ENCODE measurements at regions not wholly inside any gene's neighbourhood (a gene's known extent, or its start where the extent isn't known, plus 50 kb on each side); places are given as distances from the start of the nearest gene placed in this dataset.

DNA sequence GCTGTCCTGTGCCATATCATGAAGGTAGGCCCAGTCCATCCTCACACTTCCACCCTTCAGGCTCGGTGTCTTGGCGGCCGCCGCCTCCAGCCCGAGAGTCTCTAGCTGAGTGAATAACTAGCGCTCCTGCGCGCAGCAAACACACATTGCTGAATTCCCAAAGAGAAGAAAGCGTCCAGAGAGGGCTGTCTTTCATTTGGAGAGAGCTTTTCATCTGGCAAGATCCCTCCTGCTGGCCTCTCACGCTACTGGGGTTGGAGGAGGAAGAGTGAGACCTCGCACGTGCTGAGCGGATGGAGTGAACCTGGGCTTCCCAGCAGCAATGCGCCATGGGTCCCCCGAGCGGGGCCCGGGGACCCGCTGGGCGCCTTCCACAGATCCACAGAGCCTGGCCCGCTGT, 73.2 kb downstream of the NCR2 start:
- Mint-ChIP-seq H3K9me3 (peaks cover 6% of the 10 kb centered on the region), H3K4me3 (peak overlapping the region; percentile 75), H3K27ac (no peak overlapping the region), H3K4me1 (peaks cover 42% of the 10 kb centered on the region), H3K36me3 (no peaks in the 10 kb centered on the region), H3K27me3 (ENCODE audit: insufficient read depth, low read depth) (peaks cover 60% of the 10 kb centered on the region)
- Histone ChIP-seq H3K4me3 (peak overlapping the region; percentile 35), H3K4me2 (peak overlapping the region; percentile 84), H3K9me3 (ENCODE audit: low read depth) (no peaks in the 10 kb centered on the region), H3K27ac (no peak overlapping the region), H3K36me3 (no peaks in the 10 kb centered on the region), H3F3A (ENCODE audit: low read depth) (peaks cover 36% of the 10 kb centered on the region), H3K79me2 (ENCODE audit: low read depth) (no peaks in the 10 kb centered on the region), H3K4me1 (peaks cover 50% of the 10 kb centered on the region), H3K9ac (no peak overlapping the region), H2AFZ (replicated peaks) (no peak overlapping the region), H4K20me1 (ENCODE audit: low read depth) (peaks cover 47% of the 10 kb centered on the region), H3K27me3 (peaks cover 100% of the 10 kb centered on the region)
- TF ChIP-seq, protein P1, sequence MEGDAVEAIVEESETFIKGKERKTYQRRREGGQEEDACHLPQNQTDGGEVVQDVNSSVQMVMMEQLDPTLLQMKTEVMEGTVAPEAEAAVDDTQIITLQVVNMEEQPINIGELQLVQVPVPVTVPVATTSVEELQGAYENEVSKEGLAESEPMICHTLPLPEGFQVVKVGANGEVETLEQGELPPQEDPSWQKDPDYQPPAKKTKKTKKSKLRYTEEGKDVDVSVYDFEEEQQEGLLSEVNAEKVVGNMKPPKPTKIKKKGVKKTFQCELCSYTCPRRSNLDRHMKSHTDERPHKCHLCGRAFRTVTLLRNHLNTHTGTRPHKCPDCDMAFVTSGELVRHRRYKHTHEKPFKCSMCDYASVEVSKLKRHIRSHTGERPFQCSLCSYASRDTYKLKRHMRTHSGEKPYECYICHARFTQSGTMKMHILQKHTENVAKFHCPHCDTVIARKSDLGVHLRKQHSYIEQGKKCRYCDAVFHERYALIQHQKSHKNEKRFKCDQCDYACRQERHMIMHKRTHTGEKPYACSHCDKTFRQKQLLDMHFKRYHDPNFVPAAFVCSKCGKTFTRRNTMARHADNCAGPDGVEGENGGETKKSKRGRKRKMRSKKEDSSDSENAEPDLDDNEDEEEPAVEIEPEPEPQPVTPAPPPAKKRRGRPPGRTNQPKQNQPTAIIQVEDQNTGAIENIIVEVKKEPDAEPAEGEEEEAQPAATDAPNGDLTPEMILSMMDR (IDR thresholded peaks at IDR 0.05) = no peak
- TF ChIP-seq EZH2 (IDR thresholded peaks at IDR 0.05) (no peak), EZH2phosphoT487 (IDR thresholded peaks at IDR 0.05) (no peak)
- peak; percentile 73 for DNase-seq (ENCODE audit: low spot score)

DNA sequence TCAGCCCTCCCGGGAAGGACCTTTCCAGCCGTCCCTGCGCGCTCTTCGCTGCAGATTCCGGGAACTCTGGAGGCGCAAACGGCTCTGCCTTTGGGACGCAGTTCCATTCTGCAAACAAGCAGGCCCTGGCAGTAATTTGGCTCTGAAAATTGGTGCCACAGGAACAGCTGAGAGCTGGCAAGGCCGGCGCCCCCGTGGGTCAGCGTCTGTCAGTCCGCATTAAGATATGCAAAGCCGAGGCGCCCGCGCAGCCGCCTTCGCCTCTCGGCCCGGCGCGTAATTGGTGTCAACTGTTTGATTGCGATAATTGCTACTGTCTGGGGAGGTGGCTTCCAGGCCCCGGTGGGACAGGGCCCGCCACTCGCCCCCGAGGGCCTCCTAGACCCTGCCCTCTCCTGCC, 73.6 kb downstream of the NCR2 start:
- H3K27ac Mint-ChIP-seq = no peak overlapping the region
- Histone ChIP-seq H3K79me2 (ENCODE audit: low read depth) (no peaks in the 10 kb centered on the region), H3K9ac (no peak overlapping the region), H3K27ac (no peak overlapping the region), H3K4me1 (peaks cover 54% of the 10 kb centered on the region), H3K27me3 (peaks cover 100% of the 10 kb centered on the region), H3K9me3 (ENCODE audit: low read depth) (no peaks in the 10 kb centered on the region), H4K20me1 (ENCODE audit: low read depth) (peaks cover 47% of the 10 kb centered on the region), H3K4me2 (peak overlapping the region; percentile 84), H3K4me3 (peak overlapping the region; percentile 35), H3K36me3 (no peaks in the 10 kb centered on the region), H3F3A (ENCODE audit: low read depth) (peaks cover 36% of the 10 kb centered on the region), H2AFZ (replicated peaks) (no peak overlapping the region)
- no peaks in the 10 kb centered on the region for H3K36me3 Mint-ChIP-seq
- peaks cover 58% of the 10 kb centered on the region for H3K27me3 Mint-ChIP-seq (ENCODE audit: insufficient read depth, low read depth)
- DNase-seq (ENCODE audit: low spot score) = peak; percentile 77
- peaks cover 6% of the 10 kb centered on the region for H3K9me3 Mint-ChIP-seq
- no peak overlapping the region for H3K4me3 Mint-ChIP-seq
- TF ChIP-seq, protein P1 (IDR thresholded peaks at IDR 0.05) = no peak
- TF ChIP-seq EZH2 (IDR thresholded peaks at IDR 0.05) (peak; percentile 86), EZH2phosphoT487 (IDR thresholded peaks at IDR 0.05) (peak; percentile 74)
- peaks cover 46% of the 10 kb centered on the region for H3K4me1 Mint-ChIP-seq

DNA sequence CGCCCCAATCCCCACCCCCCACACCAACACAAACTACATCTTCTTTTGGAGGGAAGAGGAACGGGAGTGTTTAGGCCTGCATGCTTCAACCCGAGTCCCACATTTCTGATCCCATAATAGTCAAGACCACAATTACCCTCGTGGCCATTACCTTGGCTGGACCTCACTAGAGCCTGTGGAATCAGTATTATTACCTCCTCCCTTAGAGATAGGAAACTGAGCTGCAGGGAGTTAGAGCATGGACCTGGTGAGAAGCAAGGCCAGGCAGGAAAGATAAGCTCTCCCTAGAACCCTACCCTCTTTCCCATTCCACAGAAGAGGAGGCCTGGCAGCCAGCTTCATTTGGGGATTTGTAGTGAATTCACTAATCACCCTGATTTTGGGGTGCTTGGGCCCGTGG, 74.1 kb downstream of the NCR2 start:
- Histone ChIP-seq H3K9ac (no peak overlapping the region), H3K4me2 (peak overlapping the region; percentile 84), H3K9me3 (ENCODE audit: low read depth) (no peaks in the 10 kb centered on the region), H3K27me3 (peaks cover 100% of the 10 kb centered on the region), H3K79me2 (ENCODE audit: low read depth) (no peaks in the 10 kb centered on the region), H3K4me3 (peak overlapping the region; percentile 35), H4K20me1 (ENCODE audit: low read depth) (peaks cover 47% of the 10 kb centered on the region), H3K4me1 (peaks cover 54% of the 10 kb centered on the region), H2AFZ (replicated peaks) (no peak overlapping the region), H3K36me3 (no peaks in the 10 kb centered on the region), H3F3A (ENCODE audit: low read depth) (peaks cover 36% of the 10 kb centered on the region), H3K27ac (no peak overlapping the region)
- Mint-ChIP-seq H3K27me3 (ENCODE audit: insufficient read depth, low read depth) (peaks cover 59% of the 10 kb centered on the region), H3K4me1 (peaks cover 47% of the 10 kb centered on the region), H3K4me3 (no peak overlapping the region), H3K36me3 (no peaks in the 10 kb centered on the region), H3K9me3 (peaks cover 3% of the 10 kb centered on the region), H3K27ac (no peak overlapping the region)
- TF ChIP-seq EZH2phosphoT487 (IDR thresholded peaks at IDR 0.05) = no peak
- TF ChIP-seq, protein P1 (IDR thresholded peaks at IDR 0.05) = no peak
- TF ChIP-seq EZH2 (IDR thresholded peaks at IDR 0.05) = no peak
- DNase-seq (ENCODE audit: low spot score) = no peak
